GM19324 (cell line): ENCODE measurements at regions not wholly inside any gene's neighbourhood (a gene's known extent, or its start where the extent isn't known, plus 50 kb on each side); places are given as distances from the start of the nearest gene placed in this dataset.

Experiments used
- ATAC-seq: cut with Tn5 transposase; IDR thresholded peaks from one replicate; pipeline ENCODE4 v1.9.1; 2021; ENCODE audit warnings: mild to moderate bottlenecking, moderate library complexity; ENCODE audit not compliant: unreplicated experiment, low FRiP score

DNA sequence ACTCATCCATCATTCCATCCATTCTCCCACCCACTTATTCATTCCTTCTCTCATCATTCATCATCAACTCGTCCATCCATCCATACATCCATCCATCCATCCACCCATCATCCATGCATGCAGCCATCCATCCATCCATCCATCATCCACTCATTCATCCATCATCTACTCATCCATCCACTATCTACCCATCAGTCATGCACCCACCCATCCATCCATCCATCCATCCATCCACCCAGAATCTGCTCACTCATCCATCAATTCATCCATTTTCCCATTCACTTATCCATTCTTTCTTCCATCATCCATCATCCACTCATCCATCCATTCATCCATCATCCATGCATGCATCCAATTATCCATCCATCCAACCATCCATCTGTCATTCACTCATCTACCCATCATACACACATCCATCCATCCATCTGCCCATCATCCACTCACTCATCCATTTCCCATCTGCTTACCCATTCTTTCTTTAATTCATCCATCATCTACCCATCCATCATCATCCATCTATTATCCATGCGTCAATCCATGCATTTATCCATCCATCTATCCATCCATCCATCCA, 107.1 kb upstream of the WSCD2 start:
- ATAC-seq = no peak

- ATAC-seq = no peak
Observed at GRCh38 chr12:108029051-108029835, 99.8 kb upstream of the WSCD2 start.

- no peak for ATAC-seq
Observed at GRCh38 chr12:108033090-108033489, 96.0 kb upstream of the WSCD2 start.

- ATAC-seq = no peak
Observed at GRCh38 chr12:108035372-108035771, 93.7 kb upstream of the WSCD2 start.

DNA sequence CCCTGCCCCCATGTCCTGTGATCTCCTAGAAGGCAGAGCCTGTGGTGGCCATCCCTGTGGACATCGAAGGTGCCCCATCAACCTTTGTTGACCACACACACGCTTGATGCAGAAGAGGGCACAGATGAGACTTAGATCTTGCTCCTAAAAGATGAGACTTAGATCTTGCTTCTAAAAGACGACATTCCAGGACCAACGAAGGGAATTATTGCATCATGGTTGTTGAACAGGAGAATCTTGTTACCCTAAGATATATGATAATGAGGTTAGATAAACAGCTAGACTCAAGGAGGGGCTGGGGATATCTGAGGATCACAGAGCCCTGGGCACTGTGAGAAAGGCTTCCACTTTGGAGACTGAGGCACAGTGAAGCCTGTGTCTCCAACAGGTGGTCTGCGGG, 91.1 kb upstream of the WSCD2 start:
- no peak for ATAC-seq

- no peak for ATAC-seq
Observed at GRCh38 chr12:108039794-108040193, 89.3 kb upstream of the WSCD2 start.

DNA sequence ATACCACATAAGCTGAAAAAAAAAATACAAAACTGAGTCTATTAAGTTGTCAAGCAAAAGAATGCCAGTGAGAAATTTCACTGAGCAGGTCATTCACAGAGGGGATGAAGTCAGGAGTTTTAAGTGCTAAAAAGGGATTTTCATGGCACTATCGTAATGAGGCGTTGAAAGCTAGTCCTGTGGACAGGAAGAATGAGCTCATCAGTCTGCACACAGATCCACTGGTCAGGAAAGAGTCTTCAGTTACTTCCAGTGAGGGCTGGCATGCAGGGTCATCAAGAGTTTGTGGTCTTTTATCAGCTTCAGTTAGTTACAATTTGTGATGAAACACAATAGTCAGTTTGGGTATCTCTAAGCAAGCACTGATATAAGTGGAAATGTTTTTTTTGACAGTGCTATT, 88.1 kb upstream of the WSCD2 start:
- ATAC-seq = no peak

DNA sequence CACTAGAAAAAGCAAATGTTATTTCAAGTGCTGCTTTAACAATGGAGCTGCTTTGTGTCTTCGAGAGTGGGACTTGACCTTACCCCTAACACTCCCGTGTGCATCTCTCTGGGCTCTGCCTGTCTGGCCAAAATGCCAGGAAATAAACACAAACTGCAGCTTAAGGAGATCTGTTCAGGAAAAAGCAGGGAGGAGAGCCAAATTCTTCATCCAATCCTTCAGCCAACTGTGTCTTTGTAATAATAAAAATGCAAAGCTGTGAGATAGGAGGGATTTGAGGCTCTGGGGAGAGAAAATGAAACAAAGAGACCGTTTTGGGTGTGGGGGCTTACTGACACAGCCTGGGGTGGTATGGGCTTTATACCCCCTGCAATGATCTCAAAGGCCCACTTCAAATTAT, 85.8 kb upstream of the WSCD2 start:
- ATAC-seq = no peak

DNA sequence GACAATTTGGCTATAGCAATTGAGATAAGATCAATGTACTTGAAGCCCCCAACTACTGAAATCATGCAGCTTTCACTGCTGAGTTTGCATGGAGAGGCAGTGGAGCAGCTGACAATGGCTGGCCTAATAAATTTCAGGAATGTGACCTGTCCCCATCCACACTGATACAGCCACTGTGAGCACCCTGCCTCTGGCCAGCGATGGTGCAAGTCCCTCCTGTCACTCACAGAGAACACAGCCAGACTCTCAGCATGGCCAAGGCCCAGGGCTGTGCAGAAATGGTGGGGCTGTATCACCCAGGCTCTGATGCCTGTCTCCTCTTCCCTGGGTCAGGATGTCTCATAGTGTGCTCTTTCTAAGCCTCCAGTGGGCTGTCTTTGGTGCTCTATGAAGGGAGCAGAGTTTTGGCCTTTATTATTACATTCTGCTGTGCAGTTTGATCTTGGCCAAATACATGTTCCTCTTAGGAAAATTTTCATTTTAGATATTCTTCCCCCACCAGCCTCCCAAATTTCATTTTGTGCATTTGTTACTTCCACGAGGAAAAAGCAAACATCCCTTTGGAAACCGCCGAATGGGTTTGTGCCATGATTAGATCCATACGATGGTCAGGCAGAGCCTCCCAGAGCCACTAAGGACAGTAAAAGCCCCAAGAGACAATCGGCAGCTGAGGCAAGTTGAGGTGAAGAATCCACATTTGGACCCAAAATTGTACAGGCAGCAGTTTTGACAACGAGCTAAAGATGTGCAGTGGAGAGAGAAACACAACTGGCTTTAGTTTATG, 85.1 kb upstream of the WSCD2 start:
- ATAC-seq = no peak

GRCh38 chr12:108046135-108046534, 83.0 kb upstream of the WSCD2 start:
- ATAC-seq = no peak

- ATAC-seq = no peak
Observed at GRCh38 chr12:108046650-108047049, 82.4 kb upstream of the WSCD2 start.

- ATAC-seq = no peak
Observed at GRCh38 chr12:108047071-108047550, 82.0 kb upstream of the WSCD2 start.

- no peak for ATAC-seq
Observed at GRCh38 chr12:108048686-108049085, 80.4 kb upstream of the WSCD2 start.

DNA sequence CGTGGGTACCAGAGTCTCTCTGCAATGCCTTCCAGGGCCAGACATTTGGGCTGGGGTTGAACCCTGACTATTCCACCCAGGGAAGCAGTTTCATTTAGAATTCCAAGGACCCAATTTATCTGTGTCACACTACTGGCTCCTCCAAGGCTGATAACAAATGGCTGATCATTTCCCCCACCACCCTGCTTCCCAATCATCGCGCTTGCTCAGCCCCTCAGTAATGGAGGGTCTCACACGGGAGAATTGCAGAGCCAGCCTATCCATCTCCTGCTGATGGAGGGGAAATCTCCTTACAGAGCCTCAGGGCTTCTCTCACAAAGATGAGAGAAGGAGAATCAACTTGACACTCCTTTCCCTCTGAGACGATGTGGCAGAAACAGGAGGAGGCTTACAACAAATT, 78.4 kb upstream of the WSCD2 start:
- no peak for ATAC-seq

- no peak for ATAC-seq
Observed at GRCh38 chr12:108052260-108052659, 76.8 kb upstream of the WSCD2 start.

DNA sequence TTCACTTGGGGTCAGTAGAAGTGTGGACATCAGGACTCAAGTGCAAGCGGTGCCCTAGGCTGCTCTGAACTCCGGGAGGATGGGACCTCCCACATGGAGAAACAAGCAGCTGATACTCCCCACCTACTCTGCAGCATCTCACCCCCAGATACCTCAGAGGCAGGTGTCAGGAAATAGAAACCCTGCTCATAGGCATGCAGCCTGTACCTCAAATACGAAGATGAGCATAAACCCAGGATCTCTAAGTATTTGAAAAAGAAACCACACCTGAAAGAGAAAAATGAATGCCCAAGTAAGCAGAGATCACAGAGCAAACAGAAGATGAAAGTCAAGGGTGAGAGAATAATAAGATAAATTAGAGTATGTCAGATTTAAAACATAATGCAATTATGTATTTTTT, 75.6 kb upstream of the WSCD2 start:
- no peak for ATAC-seq

GRCh38 chr12:108054496-108054895, 74.6 kb upstream of the WSCD2 start:
- ATAC-seq = no peak

DNA sequence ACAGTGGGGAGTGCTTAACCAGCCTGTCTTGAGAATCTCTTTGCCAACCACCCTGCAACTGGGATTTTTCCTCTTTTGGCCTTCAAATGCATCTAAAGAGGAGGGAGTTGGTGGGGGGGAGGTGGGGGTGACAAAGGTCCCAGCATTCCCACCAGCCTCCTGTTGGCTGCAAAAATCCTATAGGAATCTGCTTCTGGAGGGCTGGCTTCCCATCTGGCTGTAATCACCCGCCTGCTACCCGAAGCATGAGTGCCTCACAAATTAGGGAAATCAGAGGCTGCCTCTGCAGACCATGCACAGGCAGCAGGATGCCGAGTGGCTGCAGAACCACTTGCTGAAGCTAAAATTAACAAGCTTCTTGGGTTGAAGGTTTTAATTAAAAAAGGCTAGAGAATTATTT, 73.9 kb upstream of the WSCD2 start:
- ATAC-seq = no peak

- ATAC-seq = no peak
Observed at GRCh38 chr12:108060067-108060466, 69.0 kb upstream of the WSCD2 start.

DNA sequence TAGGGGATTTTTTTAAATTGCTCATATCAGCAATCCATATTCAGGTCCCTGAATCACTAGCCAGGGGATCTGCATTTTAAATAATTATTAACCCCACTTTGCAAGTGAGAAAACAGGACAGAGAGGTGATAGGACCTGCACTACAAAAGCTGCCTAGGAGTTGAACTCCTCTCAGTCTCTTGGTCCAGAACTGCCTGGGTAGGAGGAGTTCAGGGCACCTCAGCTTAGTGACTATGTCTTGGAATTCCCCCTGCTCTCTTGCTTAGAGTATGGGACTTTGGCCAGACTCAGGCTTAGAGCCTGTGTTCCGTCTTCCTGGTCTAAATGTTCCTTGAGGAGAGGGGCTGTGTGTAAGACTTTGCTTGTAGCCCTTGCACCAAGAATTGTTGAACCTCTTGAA, 68.2 kb upstream of the WSCD2 start:
- ATAC-seq = no peak

DNA sequence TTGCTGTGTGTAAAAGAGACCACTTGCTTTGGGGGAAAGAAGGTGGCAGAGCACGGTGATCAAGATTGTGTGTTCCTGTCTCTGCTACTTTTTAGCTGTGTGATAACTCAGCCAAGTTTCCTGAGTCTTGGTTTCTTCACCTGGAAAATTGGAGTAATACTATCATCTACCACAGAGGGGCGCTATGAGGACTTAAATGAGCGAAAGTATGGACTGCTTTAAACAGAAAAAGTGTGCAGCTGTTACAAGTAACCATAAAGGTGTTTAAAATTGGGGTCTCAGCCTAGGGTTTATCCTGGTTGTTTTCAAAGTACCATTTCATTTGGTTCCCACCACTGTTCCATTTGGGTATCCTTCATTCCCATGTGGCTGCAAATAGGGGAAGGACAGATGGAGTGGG, 65.9 kb upstream of the WSCD2 start:
- no peak for ATAC-seq

DNA sequence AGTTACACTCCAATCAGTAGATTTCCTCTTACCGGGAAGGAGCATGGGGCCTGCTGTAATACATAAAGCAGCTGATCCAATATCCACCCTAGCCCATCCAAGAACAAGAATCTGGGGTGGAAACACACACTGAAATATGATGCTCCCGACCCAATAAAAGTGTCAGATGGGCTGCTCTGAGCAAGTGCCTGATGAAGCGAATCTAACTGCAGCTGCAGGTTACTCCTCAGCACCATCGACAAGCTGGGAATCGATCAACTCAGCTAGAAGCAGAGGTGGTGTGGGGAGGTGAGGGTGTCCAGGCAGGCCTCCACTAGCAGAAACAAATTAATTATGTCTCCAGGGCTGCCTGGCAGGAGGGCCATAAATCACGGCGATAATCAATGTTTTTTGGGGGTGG, 64.0 kb upstream of the WSCD2 start:
- ATAC-seq = no peak
